ENCODE measurements at regions not wholly inside any gene's neighbourhood (a gene's known extent, or its start where the extent isn't known, plus 50 kb on each side); places are given as distances from the start of the nearest gene placed in this dataset.

DNA sequence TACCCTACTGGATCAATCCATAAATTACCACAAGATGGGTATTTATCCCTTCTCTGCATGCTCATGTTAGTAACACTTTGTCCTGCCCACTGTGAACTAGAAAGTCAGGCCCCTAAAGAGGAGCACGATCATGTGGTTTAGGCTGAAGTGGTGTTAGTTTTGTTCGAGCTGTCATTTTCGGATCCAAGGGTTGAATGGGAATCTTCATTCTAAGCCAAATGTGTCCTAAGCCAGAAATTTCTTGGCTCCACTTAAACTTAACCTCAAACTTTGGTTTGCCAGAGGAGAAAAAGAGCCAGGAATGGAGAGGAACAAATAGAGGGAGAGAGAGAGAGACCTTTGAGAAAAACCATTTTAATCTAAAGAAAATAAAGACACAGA lies 837.7 kb upstream of the ZNF608 start:
- TF ChIP-seq, protein P1, sequence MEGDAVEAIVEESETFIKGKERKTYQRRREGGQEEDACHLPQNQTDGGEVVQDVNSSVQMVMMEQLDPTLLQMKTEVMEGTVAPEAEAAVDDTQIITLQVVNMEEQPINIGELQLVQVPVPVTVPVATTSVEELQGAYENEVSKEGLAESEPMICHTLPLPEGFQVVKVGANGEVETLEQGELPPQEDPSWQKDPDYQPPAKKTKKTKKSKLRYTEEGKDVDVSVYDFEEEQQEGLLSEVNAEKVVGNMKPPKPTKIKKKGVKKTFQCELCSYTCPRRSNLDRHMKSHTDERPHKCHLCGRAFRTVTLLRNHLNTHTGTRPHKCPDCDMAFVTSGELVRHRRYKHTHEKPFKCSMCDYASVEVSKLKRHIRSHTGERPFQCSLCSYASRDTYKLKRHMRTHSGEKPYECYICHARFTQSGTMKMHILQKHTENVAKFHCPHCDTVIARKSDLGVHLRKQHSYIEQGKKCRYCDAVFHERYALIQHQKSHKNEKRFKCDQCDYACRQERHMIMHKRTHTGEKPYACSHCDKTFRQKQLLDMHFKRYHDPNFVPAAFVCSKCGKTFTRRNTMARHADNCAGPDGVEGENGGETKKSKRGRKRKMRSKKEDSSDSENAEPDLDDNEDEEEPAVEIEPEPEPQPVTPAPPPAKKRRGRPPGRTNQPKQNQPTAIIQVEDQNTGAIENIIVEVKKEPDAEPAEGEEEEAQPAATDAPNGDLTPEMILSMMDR (IDR thresholded peaks at IDR 0.05): no peak
- no peak for TF ChIP-seq POLR2A (IDR thresholded peaks at IDR 0.05)

All from lower leg skin (tissue), 3 donors.